HEK293T (cell line): ENCODE measurements at regions not wholly inside any gene's neighbourhood (a gene's known extent, or its start where the extent isn't known, plus 50 kb on each side); places are given as distances from the start of the nearest gene placed in this dataset.

Experiments used
- CTCF ChIA-PET: fragments of 350-600 bp; formaldehyde crosslinking; extraction: SDS; loops from one replicate; lab custom pipeline; 2021; ENCODE audit warnings: antibody characterized with exemption, inconsistent platforms; lab: Yijun Ruan, JAX
- POLR2A ChIA-PET: fragments of 350-600 bp; formaldehyde crosslinking; extraction: SDS; loops from one replicate; lab custom pipeline; 2020; ENCODE audit warnings: antibody characterized with exemption, inconsistent platforms; lab: Yijun Ruan, JAX
- DNase-seq: peaks from one replicate; pipeline ENCODE4 v3.0.0; 2012; ENCODE audit warnings: mixed read lengths; ENCODE audit errors: extremely low spot score
- ARNT ChIP-seq: fragments of 450-650 bp; IDR thresholded peaks from 2 replicates; pipeline ENCODE4 v1.6.1; 2017; ENCODE audit warnings: mild to moderate bottlenecking
- BHLHE40 ChIP-seq: fragments of 450-650 bp; IDR thresholded peaks from 2 replicates; pipeline ENCODE4 v1.6.1; 2016; ENCODE audit warnings: mild to moderate bottlenecking, moderate library complexity, borderline replicate concordance
- CTBP1 ChIP-seq: fragments of 450-650 bp; IDR thresholded peaks from 2 replicates; pipeline ENCODE4 v1.6.1; 2016; ENCODE audit warnings: borderline replicate concordance
- ELF4 ChIP-seq: fragments of 450-650 bp; IDR thresholded peaks from 2 replicates; pipeline ENCODE4 v1.6.1; 2017; ENCODE audit warnings: antibody characterized with exemption
- FOXA1 ChIP-seq: fragments of 450-650 bp; IDR thresholded peaks from 2 replicates; pipeline ENCODE4 v1.6.1; 2016; ENCODE audit warnings: mild to moderate bottlenecking
- FOXK2 ChIP-seq: fragments of 450-650 bp; IDR thresholded peaks from 2 replicates; pipeline ENCODE4 v1.6.1; 2016; ENCODE audit warnings: mild to moderate bottlenecking
- FOXM1 ChIP-seq: fragments of 450-650 bp; IDR thresholded peaks from 2 replicates; pipeline ENCODE4 v1.6.1; 2017; ENCODE audit warnings: mild to moderate bottlenecking, borderline replicate concordance
- HDGF ChIP-seq: fragments of 450-650 bp; IDR thresholded peaks from 2 replicates; pipeline ENCODE4 v1.6.1; 2017; ENCODE audit warnings: antibody characterized with exemption, borderline replicate concordance
- L3MBTL2 ChIP-seq: fragments of 450-650 bp; conservative IDR thresholded peaks from 2 replicates; pipeline ENCODE4 v1.6.1; 2016; ENCODE audit warnings: mild to moderate bottlenecking
- LEF1 ChIP-seq: fragments of 450-650 bp; IDR thresholded peaks from 2 replicates; pipeline ENCODE4 v1.6.1; 2017; ENCODE audit warnings: mild to moderate bottlenecking, borderline replicate concordance
- NFRKB ChIP-seq: fragments of 450-650 bp; IDR thresholded peaks from 2 replicates; pipeline ENCODE4 v1.6.1; 2016; ENCODE audit warnings: mild to moderate bottlenecking, moderate library complexity
- PKNOX1 ChIP-seq: fragments of 450-650 bp; IDR thresholded peaks from 2 replicates; pipeline ENCODE4 v1.6.1; 2016
- SP1 ChIP-seq: fragments of 450-650 bp; IDR thresholded peaks from 2 replicates; pipeline ENCODE4 v1.6.1; 2017
- SUZ12 ChIP-seq: fragments of 450-650 bp; IDR thresholded peaks from 2 replicates; pipeline ENCODE4 v1.6.1; 2016; ENCODE audit warnings: mild to moderate bottlenecking
- TARDBP ChIP-seq: fragments of 450-650 bp; IDR thresholded peaks from 2 replicates; pipeline ENCODE4 v1.6.1; 2016
- ZNF384 ChIP-seq: fragments of 450-650 bp; IDR thresholded peaks from 2 replicates; pipeline ENCODE4 v1.6.1; 2016

- CTCF ChIA-PET = no interaction called here
Observed at GRCh38 chr3:190731596-190731995, 130.9 kb downstream of the GMNC start.

GRCh38 chr3:190728574-190729246, 133.8 kb downstream of the GMNC start:
- DNase-seq = no peak
- TF ChIP-seq SUZ12 (no peak), L3MBTL2 (no peak), CTBP1 (no peak), ZNF384 (no peak), FOXK2 (no peak), SP1 (no peak), BHLHE40 (no peak), LEF1 (no peak), ARNT (no peak), PKNOX1 (no peak), FOXM1 (no peak), TARDBP (no peak), HDGF (no peak), FOXA1 (no peak), ELF4 (no peak), NFRKB (no peak)
- POLR2A ChIA-PET = no interaction called here
- CTCF ChIA-PET = no interaction called here

More at GRCh38 chr3:190731596-190731995, 130.9 kb downstream of the GMNC start:
- no peak for DNase-seq
- TF ChIP-seq BHLHE40 = no peak
- no peak for TF ChIP-seq PKNOX1
- no peak for TF ChIP-seq FOXM1
- TF ChIP-seq SUZ12 = no peak
- no peak for TF ChIP-seq HDGF
- no peak for TF ChIP-seq LEF1
- no peak for TF ChIP-seq CTBP1
- no peak for TF ChIP-seq FOXA1
- TF ChIP-seq ZNF384 = no peak
- no peak for TF ChIP-seq ELF4
- no peak for TF ChIP-seq ARNT
- no peak for TF ChIP-seq L3MBTL2
- TF ChIP-seq FOXK2 = no peak
- no peak for TF ChIP-seq NFRKB
- TF ChIP-seq SP1 = no peak
- no peak for TF ChIP-seq TARDBP
- POLR2A ChIA-PET = no interaction called here

GRCh38 chr3:190722181-190722905, 140.2 kb downstream of the GMNC start:
- no peak for DNase-seq
- TF ChIP-seq NFRKB = no peak
- TF ChIP-seq FOXK2 = no peak
- no peak for TF ChIP-seq BHLHE40
- TF ChIP-seq LEF1 = no peak
- TF ChIP-seq HDGF = no peak
- TF ChIP-seq FOXA1 = no peak
- no peak for TF ChIP-seq SUZ12
- TF ChIP-seq SP1 = no peak
- TF ChIP-seq FOXM1 = no peak
- TF ChIP-seq L3MBTL2 = no peak
- TF ChIP-seq ARNT = no peak
- TF ChIP-seq ELF4 = no peak
- no peak for TF ChIP-seq TARDBP
- TF ChIP-seq CTBP1 = no peak
- TF ChIP-seq ZNF384 = no peak
- no peak for TF ChIP-seq PKNOX1
- CTCF ChIA-PET = no interaction called here
- POLR2A ChIA-PET = no interaction called here

GRCh38 chr3:190721330-190721729, 141.2 kb downstream of the GMNC start:
- CTCF ChIA-PET = no interaction called here
- DNase-seq = no peak

More at GRCh38 chr3:190721330-190721729, 141.2 kb downstream of the GMNC start:
- TF ChIP-seq ARNT (no peak), CTBP1 (no peak), LEF1 (no peak), ELF4 (no peak), ZNF384 (no peak), HDGF (no peak), TARDBP (no peak), PKNOX1 (no peak), SUZ12 (no peak), FOXA1 (no peak)
- POLR2A ChIA-PET = no interaction called here
